Retinal pigment epithelial cell (primary cell): ENCODE measurements at regions not wholly inside any gene's neighbourhood (a gene's known extent, or its start where the extent isn't known, plus 50 kb on each side); places are given as distances from the start of the nearest gene placed in this dataset.
"Not testable (repeated sequence)": the region's sequence is repeated elsewhere in the genome, so short reads cannot be mapped to it uniquely, and the experiment has no call there.

ENCODE experiments used
- DNase-seq: peaks from one replicate; pipeline ENCODE4 v3.0.0-alpha.2; 2010; ENCODE audit warnings: low read depth
- H3K4me3 ChIP-seq: 2 replicates; pipeline ENCODE4 v1.5.1; 2011; ENCODE audit warnings: mild to moderate bottlenecking, low read length, control low read depth, moderate library complexity
- TF ChIP-seq, protein P1 (sequence below): conservative IDR thresholded peaks from 2 replicates; pipeline ENCODE4 v1.5.1; 2011; ENCODE audit warnings: low read depth, low read length, control low read depth, inconsistent platforms

DNA sequence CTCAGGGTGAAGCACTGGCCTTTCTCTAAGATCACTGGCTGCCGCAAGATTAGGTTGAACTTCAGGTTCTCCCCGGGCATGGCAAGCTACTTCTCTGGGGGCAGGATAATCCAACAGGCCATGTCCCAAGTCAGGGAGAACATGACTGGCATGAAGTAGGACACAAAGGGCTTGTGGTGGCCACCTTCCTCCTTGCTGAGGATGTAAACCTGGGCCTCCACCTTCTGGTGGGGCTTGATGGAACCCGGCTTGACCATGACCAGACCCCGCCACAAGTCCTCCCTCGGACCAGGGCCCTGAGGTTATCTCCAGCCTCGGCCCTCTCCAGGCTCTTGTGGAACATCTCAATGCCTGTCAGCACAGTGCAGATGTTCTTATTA is 211.1 kb upstream of the WSB1 start:
- no peak for DNase-seq
- no peak overlapping the region for H3K4me3 ChIP-seq
- TF ChIP-seq, protein P1, sequence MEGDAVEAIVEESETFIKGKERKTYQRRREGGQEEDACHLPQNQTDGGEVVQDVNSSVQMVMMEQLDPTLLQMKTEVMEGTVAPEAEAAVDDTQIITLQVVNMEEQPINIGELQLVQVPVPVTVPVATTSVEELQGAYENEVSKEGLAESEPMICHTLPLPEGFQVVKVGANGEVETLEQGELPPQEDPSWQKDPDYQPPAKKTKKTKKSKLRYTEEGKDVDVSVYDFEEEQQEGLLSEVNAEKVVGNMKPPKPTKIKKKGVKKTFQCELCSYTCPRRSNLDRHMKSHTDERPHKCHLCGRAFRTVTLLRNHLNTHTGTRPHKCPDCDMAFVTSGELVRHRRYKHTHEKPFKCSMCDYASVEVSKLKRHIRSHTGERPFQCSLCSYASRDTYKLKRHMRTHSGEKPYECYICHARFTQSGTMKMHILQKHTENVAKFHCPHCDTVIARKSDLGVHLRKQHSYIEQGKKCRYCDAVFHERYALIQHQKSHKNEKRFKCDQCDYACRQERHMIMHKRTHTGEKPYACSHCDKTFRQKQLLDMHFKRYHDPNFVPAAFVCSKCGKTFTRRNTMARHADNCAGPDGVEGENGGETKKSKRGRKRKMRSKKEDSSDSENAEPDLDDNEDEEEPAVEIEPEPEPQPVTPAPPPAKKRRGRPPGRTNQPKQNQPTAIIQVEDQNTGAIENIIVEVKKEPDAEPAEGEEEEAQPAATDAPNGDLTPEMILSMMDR = no peak

DNA sequence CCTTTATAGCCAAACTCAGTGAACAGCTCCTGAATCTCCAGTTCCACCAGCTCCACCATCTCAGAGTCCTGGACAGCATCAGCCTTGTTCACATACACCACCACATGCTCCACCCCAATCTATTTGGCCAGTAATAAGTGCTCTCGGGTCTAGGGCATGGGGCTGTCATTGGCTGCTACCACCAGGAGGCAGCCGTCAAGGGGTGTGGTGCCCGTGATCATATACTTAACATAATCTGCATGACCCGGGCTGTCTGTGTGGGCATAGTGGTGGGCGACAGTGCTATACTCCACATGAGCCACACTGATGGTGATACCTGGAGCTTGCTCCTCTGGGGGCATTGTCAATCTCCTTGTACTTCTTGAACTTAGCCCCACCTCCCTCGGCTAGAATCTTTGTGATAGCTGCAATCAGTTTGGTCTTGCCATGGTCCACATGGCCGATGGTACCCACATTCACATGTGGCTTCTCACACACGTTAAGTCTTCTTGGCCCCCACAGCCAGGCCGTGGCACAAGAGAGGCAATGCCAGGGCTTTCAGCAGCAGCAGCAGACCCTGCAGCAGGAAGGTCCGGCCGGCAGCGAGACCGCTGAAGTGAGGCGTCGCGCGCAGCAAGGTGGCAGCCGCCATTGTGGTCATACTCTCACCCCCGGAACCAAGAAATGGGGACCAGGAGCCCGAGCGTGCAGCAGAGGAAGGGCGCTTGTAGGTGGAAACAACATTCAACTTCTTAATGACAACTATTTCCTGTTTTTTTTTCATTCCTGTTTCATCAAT is 210.3 kb upstream of the WSB1 start:
- TF ChIP-seq, protein P1 = no peak
- H3K4me3 ChIP-seq = no peak overlapping the region
- DNase-seq = no peak

DNA sequence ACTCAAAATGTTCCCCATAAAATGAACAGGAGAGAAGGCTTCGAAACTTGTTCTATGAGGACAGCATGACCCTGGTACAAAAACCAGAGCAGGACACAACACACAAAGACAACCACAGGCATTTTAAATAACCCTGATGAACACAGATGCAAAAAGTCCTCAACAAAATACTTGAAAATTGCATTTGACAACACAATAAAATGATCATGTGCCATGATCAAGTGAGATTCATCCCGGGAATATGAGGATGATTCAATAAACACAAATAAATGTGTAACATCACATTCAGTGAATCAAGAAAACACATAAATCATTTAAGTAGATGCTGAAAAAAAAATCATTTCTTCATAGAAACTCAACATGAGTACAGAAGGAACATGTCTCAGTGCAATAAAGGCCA is 208.4 kb upstream of the WSB1 start:
- TF ChIP-seq, protein P1 = no peak
- no peak overlapping the region for H3K4me3 ChIP-seq
- DNase-seq = no peak

DNA sequence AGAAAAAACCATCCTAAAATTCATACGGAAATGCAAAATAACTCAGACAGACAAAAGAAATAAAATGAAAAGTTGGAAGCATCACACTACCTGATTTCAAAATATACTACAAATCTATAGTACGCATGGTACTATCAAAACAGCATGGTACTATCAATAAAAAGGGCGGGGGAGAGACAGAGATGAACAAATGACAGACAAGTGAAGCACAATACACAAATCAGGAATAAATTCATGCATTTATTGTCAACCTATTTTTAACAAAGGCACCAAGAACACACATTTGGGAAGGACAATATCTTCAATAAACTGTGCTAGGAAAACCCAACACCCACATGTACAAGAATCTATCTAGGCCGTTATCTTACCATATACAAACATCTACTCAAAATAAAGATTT is 207.4 kb upstream of the WSB1 start:
- no peak for DNase-seq
- TF ChIP-seq, protein P1 = no peak
- H3K4me3 ChIP-seq = no peak overlapping the region

DNA sequence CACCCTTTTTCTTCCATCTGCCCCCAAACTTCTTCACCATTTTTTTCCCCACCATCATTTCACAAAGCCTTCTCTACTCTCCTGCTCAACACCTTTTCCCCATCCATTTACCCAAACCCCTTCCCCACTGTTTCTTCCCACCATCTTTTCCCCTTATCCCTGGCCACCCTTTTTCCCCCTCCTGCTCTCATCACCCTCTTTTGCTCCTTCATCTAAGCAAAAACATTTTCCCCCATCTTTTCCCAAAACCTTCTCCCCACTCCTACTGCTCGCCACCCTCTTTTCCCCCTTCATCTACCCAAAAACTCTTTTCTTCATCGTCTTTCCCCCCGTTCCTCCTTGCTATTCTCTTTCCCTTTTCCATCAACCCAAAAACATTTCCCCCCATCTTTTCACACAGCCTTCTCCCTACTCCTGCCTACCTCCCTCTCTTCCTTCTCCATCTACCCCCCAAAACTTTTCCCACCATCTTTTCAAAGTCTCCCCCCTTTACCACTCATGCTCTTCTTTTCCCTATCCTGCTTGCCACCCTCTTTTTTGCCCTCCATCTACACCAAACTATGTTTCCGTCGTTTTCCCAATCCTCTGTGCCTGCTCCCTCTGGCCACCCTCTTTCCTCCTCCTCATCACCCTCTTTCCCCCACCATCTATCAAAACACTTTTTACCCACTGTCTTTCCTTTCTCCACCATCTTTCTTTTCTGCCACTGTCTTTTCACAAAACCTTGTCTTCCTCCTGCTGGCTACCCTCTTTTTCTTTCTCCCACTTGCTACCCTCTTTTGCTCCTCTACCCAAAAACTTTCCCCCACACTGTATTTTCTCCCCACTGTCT is 205.8 kb upstream of the WSB1 start:
- DNase-seq = no peak

DNA sequence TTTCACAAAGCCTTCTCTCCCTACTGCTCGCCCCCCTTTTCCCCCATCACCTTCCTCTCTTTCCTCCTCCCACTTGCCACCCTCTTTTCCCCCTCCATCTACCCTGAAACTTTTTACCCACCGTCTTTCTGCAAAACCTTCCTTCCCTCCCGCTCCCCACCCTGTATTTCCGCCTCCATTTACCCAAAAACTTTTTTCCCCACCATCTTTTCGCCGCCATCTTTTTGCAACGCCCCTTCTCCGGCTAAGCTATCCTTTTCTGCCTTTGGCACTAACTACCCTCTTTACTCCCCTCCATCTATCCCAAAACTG is 205.2 kb upstream of the WSB1 start:
- no peak overlapping the region for H3K4me3 ChIP-seq
- DNase-seq = no peak
- TF ChIP-seq, protein P1 = no peak

More for the DNA sequence above, 205.8 kb upstream of the WSB1 start:
- TF ChIP-seq, protein P1 = no peak
- H3K4me3 ChIP-seq = no peak overlapping the region

DNA sequence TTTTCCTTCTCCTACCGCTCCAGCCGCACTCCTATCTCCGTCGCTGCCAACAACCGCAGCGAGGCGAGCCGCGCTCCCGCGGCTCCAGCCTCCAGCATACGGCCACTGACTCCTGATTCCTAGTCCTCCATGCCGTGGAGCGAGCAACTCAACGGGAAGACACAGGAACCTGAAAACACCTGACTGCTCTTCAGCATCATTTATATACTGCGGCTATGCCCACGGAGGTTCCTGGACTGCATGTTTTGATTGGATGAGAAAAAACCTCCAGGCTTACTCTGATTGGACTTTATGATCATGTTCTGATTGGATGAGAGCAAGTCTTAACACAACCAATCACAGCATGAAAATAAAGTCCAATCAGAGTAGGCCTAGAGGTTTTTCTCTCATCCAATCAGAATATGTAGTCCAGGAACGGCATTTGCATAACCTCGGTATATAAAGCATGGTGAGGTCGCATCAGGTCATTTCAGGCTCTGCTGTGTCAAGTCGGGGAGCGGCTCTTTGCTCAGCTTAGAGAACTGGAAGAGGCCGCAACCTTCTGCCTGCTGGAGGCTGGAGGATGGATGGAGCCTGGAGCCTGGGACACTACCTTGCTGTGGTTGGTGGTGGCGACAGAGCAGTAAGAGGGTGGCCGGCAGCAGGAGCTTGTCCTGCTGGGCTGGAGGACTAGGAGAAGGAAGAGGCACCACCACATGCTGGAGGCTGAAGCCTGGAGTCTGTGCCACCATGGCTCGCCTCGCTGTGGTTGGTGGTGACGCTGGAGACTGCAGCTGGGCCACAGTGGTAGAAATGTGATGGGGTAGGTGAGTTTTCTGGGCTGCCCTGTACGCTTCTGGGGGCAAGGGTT is 204.6 kb upstream of the WSB1 start:
- DNase-seq, H3K4me3 ChIP-seq: not testable (repeated sequence)
